Caco-2 (cell line): ENCODE measurements at regions not wholly inside any gene's neighbourhood (a gene's known extent, or its start where the extent isn't known, plus 50 kb on each side); places are given as distances from the start of the nearest gene placed in this dataset.

Source experiments
- BruUV-seq: library from RNA; stranded (reverse); fragments of 400-500 nt; replicated peaks from 2 replicates; lab custom pipeline; 2021; lab: Mats Ljungman, UMichigan
- CTCF ChIA-PET: fragments of 300-600 bp; sonication (Branson Sonifier 250); formaldehyde crosslinking; loops from one replicate; lab custom pipeline; 2022; ENCODE audit warnings: antibody characterized with exemption; lab: Charles Lee
- POLR2A ChIA-PET: fragments of 300-600 bp; sonication (Branson Sonifier 250); formaldehyde crosslinking; loops from one replicate; lab custom pipeline; 2022; ENCODE audit warnings: antibody characterized with exemption; lab: Charles Lee
- DNase-seq, 2 experiments: peaks; one replicate each; pipeline versions ENCODE4 v3.0.0 to v3.0.0-alpha.2; 2020 to 2022
- H3K27me3 ChIP-seq: replicated peaks from 2 replicates; pipeline ENCODE4 v1.6.0; 2011; ENCODE audit warnings: low read length; ENCODE audit not compliant: control insufficient read depth, insufficient read depth
- H3K36me3 ChIP-seq: 2 replicates; pipeline ENCODE4 v1.5.1; 2011; ENCODE audit warnings: low read length; ENCODE audit not compliant: control insufficient read depth, insufficient read depth
- H3K4me1 ChIP-seq: fragments of 250-450 bp; sonication (Bioruptor Pico); 2 replicates; pipeline ENCODE4 v1.5.1; 2020; ENCODE audit warnings: mild to moderate bottlenecking
- H3K4me3 ChIP-seq: 2 replicates; pipeline ENCODE4 v1.5.1; 2011; ENCODE audit warnings: low read depth, mild to moderate bottlenecking, control low read depth, low read length
- H3K9me3 ChIP-seq: fragments of 250-450 bp; sonication (Bioruptor Pico); 2 replicates; pipeline ENCODE4 v1.5.1; 2020; ENCODE audit warnings: mild to moderate bottlenecking, moderate library complexity
- H3K27ac Mint-ChIP-seq: one replicate; pipeline ENCODE4 v1.8.0; 2022; ENCODE audit warnings: mixed read lengths; ENCODE audit not compliant: unreplicated experiment
- H3K27me3 Mint-ChIP-seq: one replicate; pipeline ENCODE4 v1.8.0; 2022; ENCODE audit warnings: mixed read lengths; ENCODE audit not compliant: insufficient read depth, unreplicated experiment
- H3K36me3 Mint-ChIP-seq: one replicate; pipeline ENCODE4 v1.8.0; 2022; ENCODE audit warnings: mild to moderate bottlenecking, mixed read lengths; ENCODE audit not compliant: insufficient read depth, unreplicated experiment
- H3K4me1 Mint-ChIP-seq: one replicate; pipeline ENCODE4 v1.8.0; 2022; ENCODE audit warnings: low read depth, mixed read lengths; ENCODE audit not compliant: unreplicated experiment
- H3K4me3 Mint-ChIP-seq: one replicate; pipeline ENCODE4 v1.8.0; 2022; ENCODE audit warnings: mild to moderate bottlenecking, moderate library complexity, mixed read lengths; ENCODE audit not compliant: unreplicated experiment
- H3K9me3 Mint-ChIP-seq: one replicate; pipeline ENCODE4 v1.8.0; 2022; ENCODE audit warnings: mixed read lengths; ENCODE audit not compliant: unreplicated experiment
- CTCF ChIP-seq, 2 experiments: fragments of 200-600 bp in 1 of 2; IDR thresholded peaks; 1 replicate in 1 of 2; 2 replicates in 1 of 2; pipeline versions ENCODE4 v1.5.1 to v1.8.0; 2011 to 2022; ENCODE audit warnings: antibody characterized with exemption in 1 of 2, control low read depth in 1 of 2, inconsistent platforms in 1 of 2, low read depth in 1 of 2, low read length in 1 of 2, mild to moderate bottlenecking in 1 of 2, moderate library complexity in 1 of 2; ENCODE audit not compliant: insufficient read depth in 1 of 2, severe bottlenecking in 1 of 2, unreplicated experiment in 1 of 2
- intact Hi-C: fragments of 100-400 bp; cut with micrococcal nuclease; formaldehyde crosslinking; loops from one replicate; pipeline ENCODE4 v1.10.0; 2022; ENCODE audit not compliant: unreplicated experiment

- no peaks in the 10 kb centered on the region for H3K27me3 ChIP-seq
- TF ChIP-seq CTCF (IDR thresholded peaks at IDR 0.05; ENCODE audit: insufficient read depth in 1 of 2, low read depth in 1 of 2, low read length in 1 of 2, severe bottlenecking in 1 of 2, unreplicated experiment in 1 of 2) = no peak
- H3K4me1 Mint-ChIP-seq = no peaks in the 10 kb centered on the region
- intact Hi-C loops = no loop called here
- no peaks in the 10 kb centered on the region; the same call in 1 of the 2 replicates for H3K9me3 ChIP-seq
- H3K4me3 ChIP-seq = no peak overlapping the region
- ChIA-PET CTCF (no interaction called here), POLR2A (no interaction called here)
- no TSS peak for BruUV-seq
- peaks cover 3% of the 10 kb centered on the region for H3K27me3 Mint-ChIP-seq
- no peaks in the 10 kb centered on the region for H3K9me3 Mint-ChIP-seq
- DNase-seq = no peak
- no peaks in the 10 kb centered on the region for H3K36me3 ChIP-seq
- H3K36me3 Mint-ChIP-seq = no peaks in the 10 kb centered on the region
- H3K4me3 Mint-ChIP-seq = no peak overlapping the region
- no peaks in the 10 kb centered on the region for H3K4me1 ChIP-seq
- no peak overlapping the region for H3K27ac Mint-ChIP-seq
Observed at GRCh38 chr5:53206562-53206961, 97.0 kb upstream of the MOCS2 start.

GRCh38 chr5:53211799-53212198 lies 102.2 kb upstream of the MOCS2 start:
- Mint-ChIP-seq H3K4me3 (no peak overlapping the region), H3K4me1 (no peaks in the 10 kb centered on the region), H3K27ac (no peak overlapping the region), H3K27me3 (peaks cover 10% of the 10 kb centered on the region), H3K9me3 (peaks cover 9% of the 10 kb centered on the region), H3K36me3 (no peaks in the 10 kb centered on the region)
- Histone ChIP-seq H3K4me1 (no peaks in the 10 kb centered on the region), H3K36me3 (no peaks in the 10 kb centered on the region), H3K27me3 (no peaks in the 10 kb centered on the region), H3K9me3 (no peaks in the 10 kb centered on the region; the same call in 1 of the 2 replicates), H3K4me3 (no peak overlapping the region)
- intact Hi-C loops = no loop called here
- ChIA-PET CTCF (no interaction called here), POLR2A (no interaction called here)
- DNase-seq = no peak
- BruUV-seq = no TSS peak
- TF ChIP-seq CTCF (IDR thresholded peaks at IDR 0.05; ENCODE audit: insufficient read depth in 1 of 2, low read depth in 1 of 2, low read length in 1 of 2, severe bottlenecking in 1 of 2, unreplicated experiment in 1 of 2) = no peak

- CTCF ChIA-PET = interaction anchor here (0.5 kb wide), 1 partner anchor 728 kb away, joined by 5 read pairs; no protein-coding TSS in a partner anchor
Observed at GRCh38 chr5:53219174-53219573, 109.6 kb upstream of the MOCS2 start.

More at GRCh38 chr5:53219174-53219573, 109.6 kb upstream of the MOCS2 start:
- Histone ChIP-seq H3K4me3 (no peak overlapping the region), H3K36me3 (no peaks in the 10 kb centered on the region), H3K27me3 (no peaks in the 10 kb centered on the region), H3K4me1 (no peaks in the 10 kb centered on the region), H3K9me3 (no peaks in the 10 kb centered on the region)
- no peak overlapping the region for H3K4me3 Mint-ChIP-seq
- TF ChIP-seq CTCF (IDR thresholded peaks at IDR 0.05; ENCODE audit: insufficient read depth in 1 of 2, low read depth in 1 of 2, low read length in 1 of 2, severe bottlenecking in 1 of 2, unreplicated experiment in 1 of 2) = no peak
- intact Hi-C loops = no loop called here
- no TSS peak for BruUV-seq
- H3K9me3 Mint-ChIP-seq = peaks cover 8% of the 10 kb centered on the region
- DNase-seq = no peak
- POLR2A ChIA-PET = no interaction called here
- peaks cover 6% of the 10 kb centered on the region for H3K27me3 Mint-ChIP-seq
- H3K36me3 Mint-ChIP-seq = no peaks in the 10 kb centered on the region
- no peaks in the 10 kb centered on the region for H3K4me1 Mint-ChIP-seq
- H3K27ac Mint-ChIP-seq = no peak overlapping the region
